OCI-LY1 (cell line): ENCODE measurements at regions not wholly inside any gene's neighbourhood (a gene's known extent, or its start where the extent isn't known, plus 50 kb on each side); places are given as distances from the start of the nearest gene placed in this dataset.

ENCODE experiments used
- CTCF ChIP-seq: fragments of 200-600 bp; sonication (generic), shearing (Covaris generic); IDR thresholded peaks from 2 replicates; pipeline ENCODE4 v1.5.1; 2017; ENCODE audit warnings: mild to moderate bottlenecking, antibody characterized with exemption, low read length, moderate library complexity, mixed read lengths
- EZH2 ChIP-seq: fragments of 200-600 bp; sonication (generic), shearing (Covaris generic); IDR thresholded peaks from 2 replicates; pipeline ENCODE4 v1.8.0; 2017; ENCODE audit warnings: borderline replicate concordance, mixed run types, mild to moderate bottlenecking, antibody characterized with exemption, low read length, moderate library complexity, mixed read lengths

GRCh38 chr4:18250564-18250963 lies 229.0 kb upstream of the LCORL start:
- no peak for TF ChIP-seq EZH2
- TF ChIP-seq CTCF, result no peak
